ENCODE measurements at regions not wholly inside any gene's neighbourhood (a gene's known extent, or its start where the extent isn't known, plus 50 kb on each side); places are given as distances from the start of the nearest gene placed in this dataset.
A peak's percentile ranks its signal among the peaks of the same experiment; 100 is the strongest.

- no peak overlapping the region for H3K4me3 ChIP-seq
- no peaks in the 10 kb centered on the region for H3K27me3 ChIP-seq (ENCODE audit: insufficient read depth)
- no peaks in the 10 kb centered on the region for H4K20me1 ChIP-seq (replicated peaks; ENCODE audit: insufficient read depth)
- no peak overlapping the region for H3K4me3 Mint-ChIP-seq
- ATAC-seq (no peak; the same call in 2 of the 3 replicates), DNase-seq (ENCODE audit: low spot score) (no peak)
- no peaks in the 10 kb centered on the region for H3K9me2 ChIP-seq (ENCODE audit: insufficient read depth)
- TF ChIP-seq NANOG (IDR thresholded peaks at IDR 0.05; ENCODE audit: borderline replicate concordance), result no peak
- TF ChIP-seq CTCF (conservative IDR thresholded peaks at IDR 0.05; ENCODE audit: low read depth in 2 of 2), result no peak
- no peak for TF ChIP-seq ZNF114 (CRISPR knock-in tag; IDR thresholded peaks at IDR 0.05)
- TF ChIP-seq STAT1 (IDR thresholded peaks at IDR 0.05; ENCODE audit: unreplicated experiment), result no peak
- TF ChIP-seq EZH2 (IDR thresholded peaks at IDR 0.05; ENCODE audit: low read depth, unreplicated experiment), result no peak
- TF ChIP-seq POLR2AphosphoS5 (IDR thresholded peaks at IDR 0.05; ENCODE audit: low read depth), result no peak
- TF ChIP-seq EZH2phosphoT487 (IDR thresholded peaks at IDR 0.05; ENCODE audit: unreplicated experiment), result no peak
- TF ChIP-seq CREB1 (CRISPR knock-in tag; IDR thresholded peaks at IDR 0.05; ENCODE audit: low read depth), result no peak
- no peak for TF ChIP-seq JUNB (IDR thresholded peaks at IDR 0.05; ENCODE audit: unreplicated experiment)
- no peak for TF ChIP-seq ZNF331 (CRISPR knock-in tag; IDR thresholded peaks at IDR 0.05; ENCODE audit: low read depth)
- no peak for TF ChIP-seq ZNF462 (CRISPR knock-in tag; IDR thresholded peaks at IDR 0.05)
- TF ChIP-seq ETS1 (IDR thresholded peaks at IDR 0.05), result no peak
- no peak for TF ChIP-seq REST (IDR thresholded peaks at IDR 0.05; ENCODE audit: unreplicated experiment)
- H3K27ac Mint-ChIP-seq, result no peak overlapping the region
- H3F3A ChIP-seq (replicated peaks; ENCODE audit: low read depth), result no peaks in the 10 kb centered on the region
- no peaks in the 10 kb centered on the region for H3K9me3 Mint-ChIP-seq
- H3K36me3 ChIP-seq (ENCODE audit: insufficient read depth), result no peaks in the 10 kb centered on the region
- H3K79me2 ChIP-seq (replicated peaks; ENCODE audit: insufficient read depth), result no peaks in the 10 kb centered on the region
- H3K4me1 Mint-ChIP-seq, result peaks cover 6% of the 10 kb centered on the region
- peak overlapping the region; percentile 74; the same call in 1 of the 2 replicates for H2AFZ ChIP-seq
- H3K36me3 Mint-ChIP-seq (ENCODE audit: low read depth), result no peaks in the 10 kb centered on the region
- no peak overlapping the region for H3K4me2 ChIP-seq
- H3K27ac ChIP-seq (ENCODE audit: low read depth), result no peak overlapping the region
- no peaks in the 10 kb centered on the region for H3K4me1 ChIP-seq (ENCODE audit: insufficient read depth)
- H3K27me3 Mint-ChIP-seq (ENCODE audit: insufficient read depth, low read depth, poor library complexity), result peaks cover 3% of the 10 kb centered on the region
These were observed 82.7 kb upstream of the NEURL1B start for GRCh38 chr5:172558076-172558976.
